HCT116 (cell line): ENCODE measurements at regions not wholly inside any gene's neighbourhood (a gene's known extent, or its start where the extent isn't known, plus 50 kb on each side); places are given as distances from the start of the nearest gene placed in this dataset.

Source experiments
- ATAC-seq: fragments of 200-7000 bp; cut with Tn5 transposase; 2 replicates; pipeline ENCODE4 v1.9.1; 2020; ENCODE audit warnings: mild to moderate bottlenecking, moderate library complexity
- BruUV-seq: library from RNA; stranded (reverse); fragments of 400-500 nt; replicated peaks from 2 replicates; lab custom pipeline; 2021; lab: Mats Ljungman, UMichigan
- CTCF ChIA-PET: fragments of 300-600 bp; sonication (Branson Sonifier 250); formaldehyde crosslinking; loops from one replicate; lab custom pipeline; 2021; ENCODE audit warnings: antibody characterized with exemption; lab: Charles Lee
- POLR2A ChIA-PET: fragments of 300-600, 350-600 bp; sonication (Branson Sonifier 250); formaldehyde crosslinking; loops from one replicate; lab custom pipeline; 2021; ENCODE audit warnings: antibody characterized with exemption; lab: Charles Lee
- RAD21 ChIA-PET, 2 experiments: fragments of 300-600 bp; sonication (Branson Sonifier 250); formaldehyde crosslinking; loops; one replicate each; lab custom pipeline; 2023; ENCODE audit warnings: low total read pairs in 2 of 2; ENCODE audit not compliant: uncharacterized antibody in 2 of 2, unreplicated experiment in 2 of 2, low non-redundant PET in 1 of 2; lab: Charles Lee
- DNase-seq: peaks from one replicate; pipeline ENCODE4 v3.0.0-alpha.2; 2010; ENCODE audit warnings: low read depth, low spot score
- H2AFZ ChIP-seq: fragments of 200-600 bp; shearing (Covaris generic), sonication (generic); 2 replicates; pipeline ENCODE4 v1.6.1; 2017; ENCODE audit warnings: low read depth, mixed run types, mixed read lengths, antibody characterized with exemption, low read length; ENCODE audit not compliant: poor library complexity, severe bottlenecking
- H3K27ac ChIP-seq: 2 replicates; pipeline ENCODE4 v1.5.1; 2012; ENCODE audit warnings: low read depth, low read length
- H3K27me3 ChIP-seq: fragments of 200-600 bp; sonication (generic); 2 replicates; pipeline ENCODE4 v1.6.1; 2016; ENCODE audit warnings: mixed run types, low read length, mixed read lengths; ENCODE audit not compliant: insufficient read depth
- H3K36me3 ChIP-seq, 2 experiments: fragments of 200-500 bp in 1 of 2; fragments of 200-600 bp in 1 of 2; sonication (Bioruptor generic) in 1 of 2; sonication (generic) in 1 of 2; 2 replicates each; pipeline versions ENCODE4 v1.5.1 to v1.6.1; 2014 to 2016; ENCODE audit warnings: low read length in 2 of 2, inconsistent platforms in 1 of 2, mixed read lengths in 1 of 2, mixed run types in 1 of 2; ENCODE audit not compliant: insufficient read depth in 2 of 2, control insufficient read depth in 1 of 2
- H3K4me1 ChIP-seq, 2 experiments: fragments of 200-600 bp in 1 of 2; sonication (generic) in 1 of 2; 2 replicates each; pipeline versions ENCODE4 v1.5.1 to v1.6.1; 2012 to 2017; ENCODE audit warnings: low read length in 2 of 2, inconsistent platforms in 1 of 2, mild to moderate bottlenecking in 1 of 2, mixed read lengths in 1 of 2, mixed run types in 1 of 2, moderate library complexity in 1 of 2; ENCODE audit not compliant: insufficient read depth in 2 of 2, control insufficient read depth in 1 of 2
- H3K4me2 ChIP-seq: fragments of 200-600 bp; sonication (generic); 2 replicates; pipeline ENCODE4 v1.6.1; 2017; ENCODE audit warnings: mixed run types, low read length, mixed read lengths
- H3K4me3 ChIP-seq, 2 experiments: fragments of 200-600 bp in 1 of 2; sonication (generic) in 1 of 2; replicated peaks in 1 of 2; 2 replicates each; pipeline ENCODE4 v1.5.1; 2011 to 2016; ENCODE audit warnings: low read length in 2 of 2, control low read depth in 1 of 2, low read depth in 1 of 2, mild to moderate bottlenecking in 1 of 2, mixed read lengths in 1 of 2, mixed run types in 1 of 2
- H3K79me2 ChIP-seq: fragments of 200-600 bp; sonication (generic); 2 replicates; pipeline ENCODE4 v1.6.1; 2017; ENCODE audit warnings: mild to moderate bottlenecking, mixed run types, low read length, moderate library complexity, mixed read lengths; ENCODE audit not compliant: insufficient read depth
- H3K9ac ChIP-seq: fragments of 200-600 bp; sonication (generic); 2 replicates; pipeline ENCODE4 v1.6.1; 2016; ENCODE audit warnings: low read length, mixed read lengths
- H3K9me2 ChIP-seq: fragments of 200-600 bp; sonication (generic), shearing (Covaris generic); 2 replicates; pipeline ENCODE4 v1.6.1; 2017; ENCODE audit warnings: mixed run types, mild to moderate bottlenecking, moderate library complexity; ENCODE audit not compliant: insufficient read depth
- H3K9me3 ChIP-seq, 2 experiments: fragments of 200-500 bp in 1 of 2; fragments of 200-600 bp in 1 of 2; sonication (Bioruptor generic) in 1 of 2; sonication (generic) in 1 of 2; 2 replicates each; pipeline ENCODE4 v1.6.1; 2014 to 2017; ENCODE audit warnings: low read length in 2 of 2, mixed read lengths in 2 of 2, inconsistent platforms in 1 of 2, low read depth in 1 of 2, mild to moderate bottlenecking in 1 of 2, mixed run types in 1 of 2, moderate library complexity in 1 of 2; ENCODE audit not compliant: control insufficient read depth in 1 of 2, insufficient read depth in 1 of 2
- H4K20me1 ChIP-seq: fragments of 200-600 bp; sonication (generic), shearing (Covaris generic); 2 replicates; pipeline ENCODE4 v1.6.1; 2017; ENCODE audit warnings: mixed run types, mild to moderate bottlenecking, moderate library complexity; ENCODE audit not compliant: insufficient read depth
- ATF3 ChIP-seq: IDR thresholded peaks from 2 replicates; pipeline ENCODE4 v1.6.1; 2012
- CEBPB ChIP-seq: IDR thresholded peaks from 2 replicates; pipeline ENCODE4 v1.6.1; 2012; ENCODE audit warnings: low read depth
- ELF1 ChIP-seq: IDR thresholded peaks from 2 replicates; pipeline ENCODE4 v1.6.1; 2012; ENCODE audit warnings: low read depth, borderline replicate concordance
- EZH2 ChIP-seq: fragments of 200-600 bp; sonication (generic); IDR thresholded peaks from 2 replicates; pipeline ENCODE4 v1.6.1; 2017; ENCODE audit warnings: antibody characterized with exemption, mixed run types
- MAX ChIP-seq: IDR thresholded peaks from 2 replicates; pipeline ENCODE4 v1.6.1; 2012
- POLR2A ChIP-seq: IDR thresholded peaks from 2 replicates; pipeline ENCODE4 v1.7.0; 2011; ENCODE audit warnings: borderline replicate concordance; ENCODE audit not compliant: insufficient read depth, insufficient read length; ENCODE audit errors: extremely low read depth
- RAD21 ChIP-seq: IDR thresholded peaks from 2 replicates; pipeline ENCODE4 v1.6.1; 2012; ENCODE audit warnings: low read depth, mild to moderate bottlenecking
- SIN3A ChIP-seq: IDR thresholded peaks from 2 replicates; pipeline ENCODE4 v1.6.1; 2012; ENCODE audit warnings: low read depth
- SP1 ChIP-seq: IDR thresholded peaks from 2 replicates; pipeline ENCODE4 v1.6.1; 2012; ENCODE audit warnings: low read depth
- YY1 ChIP-seq: IDR thresholded peaks from 2 replicates; pipeline ENCODE4 v1.6.1; 2011; ENCODE audit warnings: low read length, low read depth, moderate library complexity, mild to moderate bottlenecking; ENCODE audit not compliant: insufficient replicate concordance; ENCODE audit errors: extremely low read depth
- ZFX ChIP-seq: fragments of 450-650 bp; IDR thresholded peaks from 2 replicates; pipeline ENCODE4 v1.6.1; 2017
- ZNF274 ChIP-seq: fragments of 200-500 bp; sonication (Bioruptor generic); IDR thresholded peaks from 2 replicates; pipeline ENCODE4 v1.6.1; 2014; ENCODE audit warnings: mild to moderate bottlenecking, low read depth, low read length, inconsistent platforms
- intact Hi-C: fragments of 100-400 bp; cut with micrococcal nuclease; formaldehyde crosslinking; loops from 2 replicates; pipeline ENCODE4 v1.10.0; 2022
- TF ChIP-seq, protein P1 (sequence below), 3 experiments: fragments of 200-600 bp in 1 of 3; sonication (generic) in 1 of 3; IDR thresholded peaks in 2 of 3; conservative IDR thresholded peaks in 1 of 3; 2 replicates each; pipeline ENCODE4 v1.5.1; 2012 to 2017; ENCODE audit warnings: low read depth in 2 of 3, low read length in 2 of 3, antibody characterized with exemption in 1 of 3, borderline replicate concordance in 1 of 3, control low read depth in 1 of 3, mild to moderate bottlenecking in 1 of 3, mixed read lengths in 1 of 3, mixed run types in 1 of 3, moderate library complexity in 1 of 3; ENCODE audit not compliant: insufficient read depth in 1 of 3

DNA sequence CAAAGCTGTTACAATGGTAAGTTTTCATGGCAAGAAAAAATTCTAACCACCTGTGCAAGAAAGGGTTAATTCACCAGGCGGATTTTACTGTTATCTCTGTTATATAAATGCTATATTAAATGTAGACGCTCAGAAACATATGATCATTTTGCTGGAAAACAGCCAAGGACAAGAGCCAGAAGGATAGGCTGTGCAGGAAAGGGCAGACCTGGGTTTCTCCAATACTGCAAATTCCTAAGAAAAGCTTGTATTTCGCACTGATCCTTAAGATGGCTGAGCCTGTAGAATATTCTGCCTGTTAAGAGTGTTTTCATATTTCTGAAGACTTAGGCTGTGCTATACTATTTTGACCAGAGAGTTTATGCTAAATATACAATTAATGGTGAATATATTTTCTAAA is 564.1 kb upstream of the KCND2 start:
- no peak overlapping the region for H3K9ac ChIP-seq
- no peak overlapping the region for H3K4me3 ChIP-seq
- no peaks in the 10 kb centered on the region for H3K9me2 ChIP-seq
- H3K27ac ChIP-seq = no peak overlapping the region
- no peak overlapping the region for H3K4me2 ChIP-seq
- no peak for ATAC-seq
- intact Hi-C loops = no loop called here
- H3K79me2 ChIP-seq = no peaks in the 10 kb centered on the region
- no peak for TF ChIP-seq POLR2A
- TF ChIP-seq EZH2 = no peak
- TF ChIP-seq CEBPB = no peak
- TF ChIP-seq, protein P1, sequence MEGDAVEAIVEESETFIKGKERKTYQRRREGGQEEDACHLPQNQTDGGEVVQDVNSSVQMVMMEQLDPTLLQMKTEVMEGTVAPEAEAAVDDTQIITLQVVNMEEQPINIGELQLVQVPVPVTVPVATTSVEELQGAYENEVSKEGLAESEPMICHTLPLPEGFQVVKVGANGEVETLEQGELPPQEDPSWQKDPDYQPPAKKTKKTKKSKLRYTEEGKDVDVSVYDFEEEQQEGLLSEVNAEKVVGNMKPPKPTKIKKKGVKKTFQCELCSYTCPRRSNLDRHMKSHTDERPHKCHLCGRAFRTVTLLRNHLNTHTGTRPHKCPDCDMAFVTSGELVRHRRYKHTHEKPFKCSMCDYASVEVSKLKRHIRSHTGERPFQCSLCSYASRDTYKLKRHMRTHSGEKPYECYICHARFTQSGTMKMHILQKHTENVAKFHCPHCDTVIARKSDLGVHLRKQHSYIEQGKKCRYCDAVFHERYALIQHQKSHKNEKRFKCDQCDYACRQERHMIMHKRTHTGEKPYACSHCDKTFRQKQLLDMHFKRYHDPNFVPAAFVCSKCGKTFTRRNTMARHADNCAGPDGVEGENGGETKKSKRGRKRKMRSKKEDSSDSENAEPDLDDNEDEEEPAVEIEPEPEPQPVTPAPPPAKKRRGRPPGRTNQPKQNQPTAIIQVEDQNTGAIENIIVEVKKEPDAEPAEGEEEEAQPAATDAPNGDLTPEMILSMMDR (IDR thresholded peaks at IDR 0.05 in 2 of 3, conservative IDR thresholded peaks at IDR 0.05 in 1 of 3; ENCODE audit: borderline replicate concordance in 1 of 3, insufficient read depth in 1 of 3, low read depth in 2 of 3, low read length in 2 of 3) = no peak
- TF ChIP-seq ATF3 = no peak
- TF ChIP-seq ELF1 = no peak
- no peak overlapping the region for H2AFZ ChIP-seq
- no peak for DNase-seq
- no peaks in the 10 kb centered on the region for H3K27me3 ChIP-seq
- ChIA-PET RAD21 (no interaction called here), CTCF (no interaction called here), POLR2A (no interaction called here)
- BruUV-seq = no TSS peak
- H4K20me1 ChIP-seq = no peaks in the 10 kb centered on the region
- no peaks in the 10 kb centered on the region for H3K4me1 ChIP-seq
- no peaks in the 10 kb centered on the region for H3K36me3 ChIP-seq
- no peaks in the 10 kb centered on the region for H3K9me3 ChIP-seq

DNA sequence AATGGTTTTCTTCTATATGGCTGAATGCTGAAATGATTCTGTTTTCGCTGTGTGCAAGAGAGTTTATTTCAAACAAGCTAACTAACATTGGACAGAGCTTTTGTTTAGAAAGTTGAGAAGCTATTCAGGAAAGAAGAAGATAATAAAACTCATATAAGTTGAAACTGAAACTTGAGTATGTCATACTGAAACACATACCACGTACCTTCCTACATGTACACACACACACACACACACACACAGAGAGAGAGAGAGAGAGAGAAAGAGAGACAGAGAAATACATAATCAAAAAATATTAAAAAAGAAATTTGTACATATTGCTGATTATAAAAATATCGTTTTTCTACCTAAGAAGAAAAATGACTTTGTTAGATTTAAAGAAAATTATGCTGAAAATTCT is 561.9 kb upstream of the KCND2 start:
- CTCF ChIA-PET = no interaction called here
- no peaks in the 10 kb centered on the region for H3K27me3 ChIP-seq
- DNase-seq = no peak
- no peak overlapping the region for H3K27ac ChIP-seq
- H3K9ac ChIP-seq = no peak overlapping the region
- H3K9me2 ChIP-seq = no peaks in the 10 kb centered on the region; the same call in 1 of the 2 replicates
- H3K4me2 ChIP-seq = no peak overlapping the region
- no peaks in the 10 kb centered on the region for H4K20me1 ChIP-seq
- no peak overlapping the region for H2AFZ ChIP-seq
- TF ChIP-seq CEBPB (no peak), ELF1 (no peak), POLR2A (no peak), ZNF274 (no peak), YY1 (no peak), RAD21 (no peak), SP1 (no peak), ZFX (no peak), MAX (no peak), SIN3A (no peak)
- TF ChIP-seq, all 23 proteins: peak for 0
- Histone ChIP-seq H3K9me3 (no peaks in the 10 kb centered on the region), H3K4me3 (no peak overlapping the region), H3K36me3 (no peaks in the 10 kb centered on the region), H3K4me1 (no peaks in the 10 kb centered on the region), H3K79me2 (no peaks in the 10 kb centered on the region)
- ChIA-PET RAD21 (no interaction called here), POLR2A (no interaction called here)
- no peak for ATAC-seq
- BruUV-seq = no TSS peak
- intact Hi-C loops = no loop called here
